ENCODE measurements at regions not wholly inside any gene's neighbourhood (a gene's known extent, or its start where the extent isn't known, plus 50 kb on each side); places are given as distances from the start of the nearest gene placed in this dataset.

- ChIA-PET POLR2A (no interaction called here), CTCF (no interaction called here)
- H3K27me3 ChIP-seq (ENCODE audit: control insufficient read depth, insufficient read depth, low read length) = no peaks in the 10 kb centered on the region
- no peak overlapping the region for H3K4me3 ChIP-seq (ENCODE audit: low read depth, low read length)
- no peak for TF ChIP-seq CTCF (IDR thresholded peaks at IDR 0.05; ENCODE audit: insufficient read depth, low read depth, low read length)
- no peaks in the 10 kb centered on the region for H3K36me3 ChIP-seq (ENCODE audit: control insufficient read depth, insufficient read depth, low read length)
- no peak for DNase-seq (ENCODE audit: low read depth)
Observed at GRCh38 chr16:13793841-13794409, 126.0 kb upstream of the ERCC4 start.

- DNase-seq (ENCODE audit: low read depth) = no peak
- Histone ChIP-seq H3K27me3 (ENCODE audit: control insufficient read depth, insufficient read depth, low read length) (no peaks in the 10 kb centered on the region), H3K4me3 (ENCODE audit: low read depth, low read length) (no peak overlapping the region), H3K36me3 (ENCODE audit: control insufficient read depth, insufficient read depth, low read length) (no peaks in the 10 kb centered on the region)
- ChIA-PET POLR2A (no interaction called here), CTCF (no interaction called here)
- TF ChIP-seq CTCF (IDR thresholded peaks at IDR 0.05; ENCODE audit: insufficient read depth, low read depth, low read length) = no peak
Observed at GRCh38 chr16:13795131-13795530, 124.8 kb upstream of the ERCC4 start.

GRCh38 chr16:13797718-13798117 is 122.2 kb upstream of the ERCC4 start:
- no peak for TF ChIP-seq CTCF (IDR thresholded peaks at IDR 0.05; ENCODE audit: insufficient read depth, low read depth, low read length)
- no peak overlapping the region for H3K4me3 ChIP-seq (ENCODE audit: low read depth, low read length)
- no peaks in the 10 kb centered on the region for H3K36me3 ChIP-seq (ENCODE audit: control insufficient read depth, insufficient read depth, low read length)
- DNase-seq (ENCODE audit: low read depth) = no peak
- ChIA-PET POLR2A (no interaction called here), CTCF (no interaction called here)
- H3K27me3 ChIP-seq (ENCODE audit: control insufficient read depth, insufficient read depth, low read length) = no peaks in the 10 kb centered on the region

GRCh38 chr16:13798211-13798610 is 121.7 kb upstream of the ERCC4 start:
- ChIA-PET POLR2A (no interaction called here), CTCF (interaction anchor here (1.0 kb wide), 1 partner anchor 18 kb away, joined by 6 read pairs; no protein-coding TSS in a partner anchor)
- Histone ChIP-seq H3K36me3 (ENCODE audit: control insufficient read depth, insufficient read depth, low read length) (no peaks in the 10 kb centered on the region), H3K27me3 (ENCODE audit: control insufficient read depth, insufficient read depth, low read length) (no peaks in the 10 kb centered on the region), H3K4me3 (ENCODE audit: low read depth, low read length) (no peak overlapping the region)
- DNase-seq (ENCODE audit: low read depth) = no peak
- no peak for TF ChIP-seq CTCF (IDR thresholded peaks at IDR 0.05; ENCODE audit: insufficient read depth, low read depth, low read length)

- CTCF ChIA-PET = no interaction called here
Observed at GRCh38 chr16:13803974-13804373, 116.0 kb upstream of the ERCC4 start.

More at GRCh38 chr16:13803974-13804373, 116.0 kb upstream of the ERCC4 start:
- DNase-seq (ENCODE audit: low read depth) = no peak
- POLR2A ChIA-PET = no interaction called here
- H3K36me3 ChIP-seq (ENCODE audit: control insufficient read depth, insufficient read depth, low read length) = no peaks in the 10 kb centered on the region
- no peak for TF ChIP-seq CTCF (IDR thresholded peaks at IDR 0.05; ENCODE audit: insufficient read depth, low read depth, low read length)
- no peak overlapping the region for H3K4me3 ChIP-seq (ENCODE audit: low read depth, low read length)
- no peaks in the 10 kb centered on the region for H3K27me3 ChIP-seq (ENCODE audit: control insufficient read depth, insufficient read depth, low read length)
